ENCODE measurements at regions not wholly inside any gene's neighbourhood (a gene's known extent, or its start where the extent isn't known, plus 50 kb on each side); places are given as distances from the start of the nearest gene placed in this dataset.
A peak's percentile ranks its signal among the peaks of the same experiment; 100 is the strongest.

DNA sequence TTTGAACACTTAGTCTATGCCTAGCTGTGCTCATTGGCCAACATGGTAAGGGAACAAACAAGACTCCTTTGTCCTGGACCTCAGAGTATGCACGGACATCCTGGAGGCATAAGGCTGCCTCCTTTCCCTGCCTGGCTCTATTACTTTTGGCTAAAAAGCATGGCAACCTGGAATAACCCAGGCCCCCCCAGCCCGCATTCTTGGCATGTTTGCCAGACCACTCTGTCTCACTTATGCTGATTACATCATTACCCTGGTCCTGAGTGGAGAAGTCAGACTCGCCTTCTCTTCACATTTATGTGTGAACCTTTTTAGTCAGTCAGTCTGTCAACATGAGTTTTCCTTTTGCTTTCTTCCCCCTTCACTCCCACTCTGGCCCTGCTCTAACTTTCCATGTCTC, 58.0 kb upstream of the ELK3 start:
- peak; percentile 11 for DNase-seq
- Mint-ChIP-seq H3K4me3 (no peak overlapping the region), H3K27ac (no peak overlapping the region), H3K36me3 (ENCODE audit: low read depth) (no peaks in the 10 kb centered on the region), H3K27me3 (ENCODE audit: low read depth, poor library complexity) (peaks cover 2% of the 10 kb centered on the region), H3K4me1 (peaks cover 4% of the 10 kb centered on the region), H3K9me3 (peaks cover 10% of the 10 kb centered on the region)
- TF ChIP-seq, protein P1, sequence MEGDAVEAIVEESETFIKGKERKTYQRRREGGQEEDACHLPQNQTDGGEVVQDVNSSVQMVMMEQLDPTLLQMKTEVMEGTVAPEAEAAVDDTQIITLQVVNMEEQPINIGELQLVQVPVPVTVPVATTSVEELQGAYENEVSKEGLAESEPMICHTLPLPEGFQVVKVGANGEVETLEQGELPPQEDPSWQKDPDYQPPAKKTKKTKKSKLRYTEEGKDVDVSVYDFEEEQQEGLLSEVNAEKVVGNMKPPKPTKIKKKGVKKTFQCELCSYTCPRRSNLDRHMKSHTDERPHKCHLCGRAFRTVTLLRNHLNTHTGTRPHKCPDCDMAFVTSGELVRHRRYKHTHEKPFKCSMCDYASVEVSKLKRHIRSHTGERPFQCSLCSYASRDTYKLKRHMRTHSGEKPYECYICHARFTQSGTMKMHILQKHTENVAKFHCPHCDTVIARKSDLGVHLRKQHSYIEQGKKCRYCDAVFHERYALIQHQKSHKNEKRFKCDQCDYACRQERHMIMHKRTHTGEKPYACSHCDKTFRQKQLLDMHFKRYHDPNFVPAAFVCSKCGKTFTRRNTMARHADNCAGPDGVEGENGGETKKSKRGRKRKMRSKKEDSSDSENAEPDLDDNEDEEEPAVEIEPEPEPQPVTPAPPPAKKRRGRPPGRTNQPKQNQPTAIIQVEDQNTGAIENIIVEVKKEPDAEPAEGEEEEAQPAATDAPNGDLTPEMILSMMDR (IDR thresholded peaks at IDR 0.05), result no peak

DNA sequence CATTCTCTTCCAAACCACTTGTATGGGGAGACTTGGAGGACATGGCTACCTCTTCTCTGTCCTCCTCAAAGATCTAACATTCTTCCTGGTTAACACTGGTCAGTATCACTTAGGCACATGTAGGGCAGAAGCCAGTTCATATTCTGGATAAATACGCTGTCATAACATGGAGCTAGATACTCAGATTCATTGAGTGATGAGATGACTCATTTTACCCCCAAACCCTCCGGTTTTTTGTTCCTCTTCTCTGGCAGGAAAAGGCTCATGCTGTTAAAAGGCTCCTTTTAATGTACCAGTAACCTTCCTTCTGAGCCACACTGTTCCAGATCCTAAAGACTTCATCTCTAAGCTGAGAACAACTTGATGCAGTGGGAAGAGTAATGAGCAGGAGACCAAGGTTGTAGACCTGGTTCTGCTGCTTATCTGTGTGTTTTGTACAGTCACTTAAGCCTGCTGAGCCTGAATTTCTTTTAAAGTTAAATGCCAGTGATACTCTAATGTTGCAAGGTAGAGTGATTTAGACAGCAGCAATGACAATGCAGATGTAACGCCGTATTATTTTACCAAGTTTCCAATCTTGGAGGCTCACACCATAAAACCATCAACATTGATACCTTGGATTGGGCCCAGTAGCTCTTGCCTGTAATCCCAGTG, 57.3 kb upstream of the ELK3 start:
- Mint-ChIP-seq H3K4me1 (peaks cover 4% of the 10 kb centered on the region), H3K27ac (no peak overlapping the region), H3K27me3 (ENCODE audit: low read depth, poor library complexity) (peaks cover 2% of the 10 kb centered on the region), H3K4me3 (no peak overlapping the region), H3K36me3 (ENCODE audit: low read depth) (no peaks in the 10 kb centered on the region), H3K9me3 (peaks cover 10% of the 10 kb centered on the region)
- TF ChIP-seq, protein P1 (IDR thresholded peaks at IDR 0.05), result no peak
- no peak for DNase-seq

DNA sequence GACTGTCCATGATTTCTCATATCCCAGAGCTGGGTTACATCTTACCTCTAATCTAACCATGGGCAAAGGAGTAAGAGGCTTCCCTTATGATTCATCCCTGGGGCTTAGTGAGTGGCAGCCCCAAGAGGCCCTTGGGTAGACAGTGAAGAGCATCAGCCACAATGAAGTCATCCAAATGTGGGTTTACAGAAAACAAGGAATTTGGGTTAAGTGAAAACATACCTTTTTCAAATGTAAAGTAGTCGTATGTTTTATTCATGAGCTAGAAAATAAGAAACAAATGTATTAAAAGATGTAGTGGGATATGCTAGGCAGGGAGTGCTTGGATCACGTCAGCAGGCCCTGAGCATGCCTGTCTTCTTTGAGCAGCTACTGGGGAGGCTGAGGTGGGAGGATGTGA, 54.0 kb upstream of the ELK3 start:
- peaks cover 9% of the 10 kb centered on the region for H3K4me1 Mint-ChIP-seq
- H3K27ac Mint-ChIP-seq, result no peak overlapping the region
- no peak for DNase-seq
- TF ChIP-seq, protein P1 (IDR thresholded peaks at IDR 0.05), result no peak
- H3K36me3 Mint-ChIP-seq (ENCODE audit: low read depth), result no peaks in the 10 kb centered on the region
- peaks cover 10% of the 10 kb centered on the region for H3K9me3 Mint-ChIP-seq
- no peak overlapping the region for H3K4me3 Mint-ChIP-seq
- peaks cover 2% of the 10 kb centered on the region for H3K27me3 Mint-ChIP-seq (ENCODE audit: low read depth, poor library complexity)

DNA sequence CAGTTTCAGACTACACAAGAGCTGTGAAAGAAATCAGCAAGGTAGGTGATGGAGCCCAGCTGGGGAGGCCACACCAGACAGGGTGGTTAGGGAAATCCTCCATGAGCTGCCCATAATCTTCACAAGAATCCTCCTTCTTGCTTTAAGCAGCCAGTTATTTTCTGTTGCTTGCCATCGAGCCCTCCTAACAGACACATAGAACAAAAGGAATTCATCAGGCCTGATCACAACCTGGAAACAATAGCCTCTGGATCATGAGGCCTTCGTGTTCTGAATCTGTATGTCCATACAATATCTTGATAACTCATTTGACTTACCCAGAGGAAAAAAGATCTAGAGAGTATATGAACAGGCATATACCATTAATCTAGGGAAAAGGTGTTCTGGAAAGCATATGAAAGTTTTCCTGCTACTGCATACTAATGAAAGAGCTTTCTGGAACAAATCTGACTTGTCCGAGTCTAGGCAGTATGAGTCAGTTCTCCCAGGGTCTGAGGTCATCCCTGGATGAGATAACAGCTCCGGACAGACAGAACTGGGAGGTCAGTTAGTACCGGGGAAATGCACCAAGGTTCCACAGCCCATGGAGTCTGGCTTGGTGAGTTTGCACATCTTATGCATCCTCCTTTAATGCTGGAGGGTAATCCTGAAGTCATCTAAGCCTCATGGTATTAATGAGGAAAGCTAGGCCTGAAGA, 52.8 kb upstream of the ELK3 start:
- no peak overlapping the region for H3K4me3 Mint-ChIP-seq
- peaks cover 2% of the 10 kb centered on the region for H3K27me3 Mint-ChIP-seq (ENCODE audit: low read depth, poor library complexity)
- H3K27ac Mint-ChIP-seq, result no peak overlapping the region
- H3K36me3 Mint-ChIP-seq (ENCODE audit: low read depth), result no peaks in the 10 kb centered on the region
- TF ChIP-seq, protein P1 (IDR thresholded peaks at IDR 0.05), result no peak
- no peak for DNase-seq
- peaks cover 7% of the 10 kb centered on the region for H3K4me1 Mint-ChIP-seq
- H3K9me3 Mint-ChIP-seq, result peaks cover 10% of the 10 kb centered on the region

DNA sequence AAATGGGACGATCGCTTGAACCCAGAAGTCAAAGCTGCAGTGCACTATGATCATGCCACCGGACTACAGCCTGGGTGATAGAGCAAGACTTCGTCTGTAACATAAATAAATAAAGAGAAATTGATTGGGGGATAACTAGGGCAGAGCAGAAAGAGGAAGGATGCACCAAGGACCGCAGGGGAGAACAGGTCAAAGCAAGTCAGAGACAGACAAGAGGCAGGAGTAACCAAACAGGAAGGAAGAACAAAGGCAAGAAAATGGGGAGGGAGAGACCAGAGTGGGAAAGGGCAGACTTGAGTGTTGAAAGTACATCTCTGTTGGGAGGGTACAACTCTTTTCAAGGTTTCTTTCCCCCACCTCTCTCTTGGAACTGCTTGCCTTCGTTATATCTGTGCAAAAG, 50.8 kb upstream of the ELK3 start:
- H3K9me3 Mint-ChIP-seq, result peaks cover 10% of the 10 kb centered on the region
- no peak overlapping the region for H3K27ac Mint-ChIP-seq
- TF ChIP-seq, protein P1 (IDR thresholded peaks at IDR 0.05), result no peak
- peaks cover 5% of the 10 kb centered on the region for H3K4me1 Mint-ChIP-seq
- DNase-seq, result no peak
- no peaks in the 10 kb centered on the region for H3K27me3 Mint-ChIP-seq (ENCODE audit: low read depth, poor library complexity)
- no peaks in the 10 kb centered on the region for H3K36me3 Mint-ChIP-seq (ENCODE audit: low read depth)
- H3K4me3 Mint-ChIP-seq, result no peak overlapping the region
